GM12873 (cell line): ENCODE measurements at regions not wholly inside any gene's neighbourhood (a gene's known extent, or its start where the extent isn't known, plus 50 kb on each side); places are given as distances from the start of the nearest gene placed in this dataset.

Experiments used
- CTCF ChIP-seq: IDR thresholded peaks from 2 replicates; pipeline ENCODE4 v1.5.1; 2012; ENCODE audit warnings: low read depth, mild to moderate bottlenecking, moderate library complexity, low read length, control low read depth; ENCODE audit not compliant: insufficient read depth; ENCODE audit errors: missing control alignments

- no peak for TF ChIP-seq CTCF
Measured at GRCh38 chr6:62474793-62475192, 188.8 kb upstream of the KHDRBS2 start.

- no peak for TF ChIP-seq CTCF
Measured at GRCh38 chr6:62466607-62467006, 180.6 kb upstream of the KHDRBS2 start.

GRCh38 chr6:62465206-62465605 is 179.2 kb upstream of the KHDRBS2 start:
- no peak for TF ChIP-seq CTCF

- TF ChIP-seq CTCF: no peak
Measured at GRCh38 chr6:62452586-62452985, 166.6 kb upstream of the KHDRBS2 start.

GRCh38 chr6:62446647-62447316 is 160.8 kb upstream of the KHDRBS2 start:
- no peak for TF ChIP-seq CTCF

GRCh38 chr6:62445521-62445920 is 159.5 kb upstream of the KHDRBS2 start:
- no peak for TF ChIP-seq CTCF

GRCh38 chr6:62441182-62441581 is 155.2 kb upstream of the KHDRBS2 start:
- TF ChIP-seq CTCF: no peak

- no peak for TF ChIP-seq CTCF
Measured at GRCh38 chr6:62429781-62430180, 143.8 kb upstream of the KHDRBS2 start.
